Upper lobe of right lung (tissue), 1 donor: ENCODE measurements at regions not wholly inside any gene's neighbourhood (a gene's known extent, or its start where the extent isn't known, plus 50 kb on each side); places are given as distances from the start of the nearest gene placed in this dataset.

Source experiments
- ATAC-seq: fragments of 200-7000 bp; cut with Tn5 transposase; one replicate; pipeline ENCODE4 v1.9.1; 2020; ENCODE audit warnings: mild to moderate bottlenecking, moderate library complexity
- DNase-seq: peaks from one replicate; pipeline ENCODE4 v3.0.0-alpha.2; 2020
- H3K27ac ChIP-seq: fragments of 200-600 bp; one replicate; pipeline ENCODE4 v1.8.0; 2022
- H3K27me3 ChIP-seq: fragments of 200-600 bp; one replicate; pipeline ENCODE4 v1.8.0; 2022; ENCODE audit warnings: mild to moderate bottlenecking
- H3K36me3 ChIP-seq: fragments of 200-600 bp; one replicate; pipeline ENCODE4 v1.8.0; 2022
- H3K4me1 ChIP-seq: fragments of 200-600 bp; one replicate; pipeline ENCODE4 v1.8.0; 2022
- H3K4me3 ChIP-seq: fragments of 200-600 bp; one replicate; pipeline ENCODE4 v1.8.0; 2022; ENCODE audit warnings: mild to moderate bottlenecking
- H3K9me3 ChIP-seq: fragments of 200-600 bp; one replicate; pipeline ENCODE4 v1.8.0; 2022
- intact Hi-C: fragments of 100-400 bp; cut with DNase I; formaldehyde crosslinking; loops from one replicate; pipeline ENCODE4 v1.11.0; 2022
- TF ChIP-seq, protein P1 (sequence below): fragments of 200-600 bp; IDR thresholded peaks from one replicate; pipeline ENCODE4 v1.8.0; 2022; ENCODE audit warnings: antibody characterized with exemption
- donor health status: DM: no; HTN: yes; CAD: no; lungs with severe emphysema.

DNA sequence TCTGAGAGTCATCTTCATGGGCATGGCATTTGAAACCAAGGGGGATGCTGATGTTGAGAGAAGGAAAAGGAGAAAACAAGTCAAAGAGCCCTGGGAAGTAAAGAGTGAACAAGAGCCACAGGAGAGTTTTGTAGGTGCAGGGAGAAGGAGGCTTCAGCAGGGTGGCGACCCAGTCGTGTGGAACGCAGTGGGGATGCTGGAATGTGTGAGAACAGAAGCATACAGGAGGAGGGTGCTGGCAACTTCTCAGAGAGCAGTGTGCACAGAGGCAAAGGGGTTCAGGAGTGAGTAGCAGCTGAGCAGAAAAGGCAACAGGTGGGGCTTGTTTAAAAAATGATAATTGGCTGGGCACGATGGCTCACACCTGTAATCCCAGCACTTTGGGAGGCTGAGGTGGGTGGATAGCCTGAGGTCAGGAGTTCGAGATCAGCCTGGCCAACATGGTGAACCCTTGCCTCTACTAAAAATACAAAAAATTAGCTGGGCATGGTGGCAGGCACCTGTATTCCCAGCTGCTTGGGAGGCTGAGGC, 75.8 kb upstream of the PLET1 start:
- H3K4me1 ChIP-seq = no peaks in the 10 kb centered on the region
- intact Hi-C loops = no loop called here
- TF ChIP-seq, protein P1, sequence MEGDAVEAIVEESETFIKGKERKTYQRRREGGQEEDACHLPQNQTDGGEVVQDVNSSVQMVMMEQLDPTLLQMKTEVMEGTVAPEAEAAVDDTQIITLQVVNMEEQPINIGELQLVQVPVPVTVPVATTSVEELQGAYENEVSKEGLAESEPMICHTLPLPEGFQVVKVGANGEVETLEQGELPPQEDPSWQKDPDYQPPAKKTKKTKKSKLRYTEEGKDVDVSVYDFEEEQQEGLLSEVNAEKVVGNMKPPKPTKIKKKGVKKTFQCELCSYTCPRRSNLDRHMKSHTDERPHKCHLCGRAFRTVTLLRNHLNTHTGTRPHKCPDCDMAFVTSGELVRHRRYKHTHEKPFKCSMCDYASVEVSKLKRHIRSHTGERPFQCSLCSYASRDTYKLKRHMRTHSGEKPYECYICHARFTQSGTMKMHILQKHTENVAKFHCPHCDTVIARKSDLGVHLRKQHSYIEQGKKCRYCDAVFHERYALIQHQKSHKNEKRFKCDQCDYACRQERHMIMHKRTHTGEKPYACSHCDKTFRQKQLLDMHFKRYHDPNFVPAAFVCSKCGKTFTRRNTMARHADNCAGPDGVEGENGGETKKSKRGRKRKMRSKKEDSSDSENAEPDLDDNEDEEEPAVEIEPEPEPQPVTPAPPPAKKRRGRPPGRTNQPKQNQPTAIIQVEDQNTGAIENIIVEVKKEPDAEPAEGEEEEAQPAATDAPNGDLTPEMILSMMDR = no peak
- no peak overlapping the region for H3K27ac ChIP-seq
- no peaks in the 10 kb centered on the region for H3K36me3 ChIP-seq
- no peaks in the 10 kb centered on the region for H3K27me3 ChIP-seq
- H3K4me3 ChIP-seq = no peak overlapping the region
- ATAC-seq = no peak
- H3K9me3 ChIP-seq = no peaks in the 10 kb centered on the region
- DNase-seq = no peak

DNA sequence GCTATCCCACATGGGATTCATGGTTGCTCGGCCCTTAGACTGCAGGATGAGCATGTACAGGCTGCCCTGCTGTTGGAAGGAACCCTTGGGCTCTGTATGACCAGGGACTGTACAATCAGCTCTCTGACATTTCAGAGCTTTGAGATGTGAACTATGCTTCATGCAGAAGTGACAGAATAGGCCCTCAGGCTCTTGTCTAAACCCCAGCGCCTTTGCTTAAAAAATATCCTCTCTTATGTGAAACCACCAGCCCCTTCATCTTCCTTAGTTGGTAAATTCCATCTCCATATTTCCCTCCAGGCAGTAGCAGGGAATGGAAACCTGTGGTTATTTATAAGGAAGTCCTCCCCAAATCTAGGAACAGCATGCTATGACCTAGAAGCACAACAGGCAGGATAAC, 78.9 kb upstream of the PLET1 start:
- DNase-seq (no peak), ATAC-seq (no peak)
- Histone ChIP-seq H3K4me1 (no peaks in the 10 kb centered on the region), H3K36me3 (no peaks in the 10 kb centered on the region), H3K9me3 (no peaks in the 10 kb centered on the region), H3K27me3 (no peaks in the 10 kb centered on the region), H3K27ac (no peak overlapping the region), H3K4me3 (no peak overlapping the region)
- intact Hi-C loops = no loop called here
- TF ChIP-seq, protein P1 = no peak

DNA sequence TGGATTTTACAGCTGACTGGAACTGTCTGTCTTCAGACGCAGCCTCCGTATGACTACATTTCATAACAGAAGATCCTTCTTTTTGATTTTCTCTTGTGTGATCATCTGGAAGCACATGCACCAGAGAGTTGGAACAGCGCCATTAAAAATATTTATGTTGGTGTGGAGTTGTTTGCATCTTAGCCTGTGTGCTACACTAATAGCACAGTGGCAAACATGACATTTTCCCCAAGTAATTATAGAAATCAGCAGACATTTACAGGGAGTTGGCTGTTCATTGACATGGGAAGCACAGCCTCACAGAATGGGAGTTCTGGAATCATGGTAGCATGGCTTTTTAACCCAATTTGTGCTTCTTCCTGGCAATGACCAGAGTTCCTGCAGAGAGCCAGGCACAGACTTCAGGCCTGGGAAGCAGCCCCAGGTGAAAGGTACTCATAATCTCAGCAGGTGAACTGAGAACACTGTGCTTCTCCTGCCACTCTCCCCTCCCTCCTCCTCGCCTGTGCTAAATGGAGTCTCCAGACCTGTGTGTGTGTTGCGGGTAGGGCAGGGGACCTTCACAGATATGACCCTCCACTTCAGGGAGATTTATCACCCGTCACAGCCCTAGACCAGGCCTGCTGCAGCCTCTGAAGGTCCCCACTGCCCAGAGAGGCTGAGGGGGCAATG, 82.8 kb upstream of the PLET1 start:
- DNase-seq = no peak
- Histone ChIP-seq H3K36me3 (no peaks in the 10 kb centered on the region), H3K27me3 (no peaks in the 10 kb centered on the region), H3K27ac (no peak overlapping the region), H3K4me1 (no peaks in the 10 kb centered on the region), H3K4me3 (no peak overlapping the region), H3K9me3 (no peaks in the 10 kb centered on the region)
- TF ChIP-seq, protein P1 = no peak
- no peak for ATAC-seq
- intact Hi-C loops = no loop called here

DNA sequence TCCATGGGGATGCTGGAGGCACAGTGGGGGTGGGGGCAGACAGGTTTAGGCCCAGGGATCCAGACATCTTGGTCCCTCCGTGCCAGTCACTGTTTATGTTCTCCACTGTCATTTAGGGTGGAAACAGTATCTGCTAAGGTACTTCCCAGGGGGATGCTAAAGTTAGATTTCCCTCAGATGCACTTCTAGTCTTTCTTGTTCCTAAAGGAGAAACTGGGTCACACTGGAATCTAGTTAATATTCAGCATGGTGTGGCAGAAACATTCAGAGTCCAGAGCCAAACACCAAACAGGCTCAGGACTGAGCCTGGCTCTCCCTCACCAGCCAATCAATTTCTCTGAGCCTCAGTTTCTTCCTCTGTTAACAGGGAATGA, 83.4 kb upstream of the PLET1 start:
- Histone ChIP-seq H3K27ac (no peak overlapping the region), H3K4me3 (no peak overlapping the region), H3K27me3 (no peaks in the 10 kb centered on the region), H3K4me1 (no peaks in the 10 kb centered on the region), H3K9me3 (no peaks in the 10 kb centered on the region), H3K36me3 (no peaks in the 10 kb centered on the region)
- ATAC-seq = no peak
- TF ChIP-seq, protein P1 = no peak
- intact Hi-C loops = no loop called here
- no peak for DNase-seq

DNA sequence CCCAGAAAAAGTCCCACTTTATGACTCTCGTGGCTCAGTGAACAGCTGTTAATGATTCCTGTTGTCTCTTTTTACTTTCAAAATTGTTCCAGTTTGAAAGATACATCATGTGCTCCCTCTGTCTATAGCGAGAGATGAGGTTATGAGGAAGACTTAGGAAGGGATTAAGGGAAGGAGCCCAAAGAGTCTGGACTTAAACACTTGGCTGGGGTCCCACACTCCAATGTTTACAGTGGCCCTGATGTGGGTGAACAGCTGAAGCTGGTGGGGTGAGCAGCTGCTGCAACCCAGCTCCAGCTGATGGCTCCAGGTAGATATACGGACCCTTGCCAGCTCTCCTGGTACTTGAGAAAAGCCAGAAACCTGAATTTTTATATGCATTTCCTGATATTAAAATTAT, 84.5 kb upstream of the PLET1 start:
- Histone ChIP-seq H3K4me1 (no peaks in the 10 kb centered on the region), H3K27ac (no peak overlapping the region), H3K27me3 (no peaks in the 10 kb centered on the region), H3K4me3 (no peak overlapping the region), H3K36me3 (no peaks in the 10 kb centered on the region), H3K9me3 (no peaks in the 10 kb centered on the region)
- DNase-seq = no peak
- intact Hi-C loops = no loop called here
- ATAC-seq = no peak
- TF ChIP-seq, protein P1 = no peak

DNA sequence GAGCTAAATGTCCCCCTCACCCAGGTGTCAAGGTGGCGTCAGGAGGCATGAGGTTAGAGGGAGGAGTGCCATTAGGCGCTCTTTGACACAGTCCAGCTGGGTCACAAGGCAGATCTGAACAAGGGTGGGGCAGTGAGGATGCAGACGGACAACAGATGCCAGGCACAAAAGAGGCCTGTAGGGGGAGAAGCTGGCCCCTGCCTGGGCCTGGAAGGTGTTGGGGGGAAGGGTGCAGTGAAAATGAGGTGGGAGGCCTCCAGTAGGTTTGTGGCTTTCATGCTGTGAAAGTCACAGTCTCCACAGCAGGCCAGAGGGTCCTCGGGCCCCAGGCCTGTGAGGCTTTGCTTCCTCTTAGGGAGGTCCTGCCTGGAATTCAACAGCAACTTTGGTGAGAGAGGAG, 85.0 kb upstream of the PLET1 start:
- Histone ChIP-seq H3K27ac (no peak overlapping the region), H3K4me1 (no peaks in the 10 kb centered on the region), H3K4me3 (no peak overlapping the region), H3K9me3 (no peaks in the 10 kb centered on the region), H3K36me3 (no peaks in the 10 kb centered on the region), H3K27me3 (no peaks in the 10 kb centered on the region)
- TF ChIP-seq, protein P1 = no peak
- DNase-seq = no peak
- intact Hi-C loops = no loop called here
- ATAC-seq = no peak
